ENCODE measurements at regions not wholly inside any gene's neighbourhood (a gene's known extent, or its start where the extent isn't known, plus 50 kb on each side); places are given as distances from the start of the nearest gene placed in this dataset.
"Not testable (repeated sequence)": the region's sequence is repeated elsewhere in the genome, so short reads cannot be mapped to it uniquely, and the experiment has no call there.

- no peak for DNase-seq (ENCODE audit: low spot score)
Measured at GRCh38 chrX:30008031-30008430, 207.3 kb upstream of the MAGEB2 start.

- no peak for DNase-seq (ENCODE audit: low spot score)
Measured at GRCh38 chrX:30010471-30010870, 204.9 kb upstream of the MAGEB2 start.

GRCh38 chrX:30015440-30015839 is 199.9 kb upstream of the MAGEB2 start:
- no peak for DNase-seq (ENCODE audit: low spot score)

GRCh38 chrX:30027636-30028035 is 187.7 kb upstream of the MAGEB2 start:
- no peak for DNase-seq (ENCODE audit: low spot score)

GRCh38 chrX:30036406-30036805 is 179.0 kb upstream of the MAGEB2 start:
- DNase-seq (ENCODE audit: low spot score) = not testable (repeated sequence)

- no peak for DNase-seq (ENCODE audit: low spot score)
Measured at GRCh38 chrX:30039768-30040167, 175.6 kb upstream of the MAGEB2 start.

- DNase-seq (ENCODE audit: low spot score) = no peak
Measured at GRCh38 chrX:30060718-30061117, 154.6 kb upstream of the MAGEB2 start.

- DNase-seq (ENCODE audit: low spot score) = peak; percentile 1
Measured at GRCh38 chrX:30065226-30065625, 150.1 kb upstream of the MAGEB2 start.

GRCh38 chrX:30067677-30068076 is 147.7 kb upstream of the MAGEB2 start:
- DNase-seq (ENCODE audit: low spot score) = no peak

GRCh38 chrX:30085571-30085970 is 129.8 kb upstream of the MAGEB2 start:
- no peak for DNase-seq (ENCODE audit: low spot score)

- DNase-seq (ENCODE audit: low spot score) = no peak
Measured at GRCh38 chrX:30111431-30111830, 103.9 kb upstream of the MAGEB2 start.

- no peak for DNase-seq (ENCODE audit: low spot score)
Measured at GRCh38 chrX:30141966-30142365, 73.4 kb upstream of the MAGEB2 start.

- DNase-seq (ENCODE audit: low spot score) = no peak
Measured at GRCh38 chrX:30144221-30144620, 71.1 kb upstream of the MAGEB2 start.

- DNase-seq (ENCODE audit: low spot score) = no peak
Measured at GRCh38 chrX:30144971-30145731, 70.2 kb upstream of the MAGEB2 start.

- no peak for DNase-seq (ENCODE audit: low spot score)
Measured at GRCh38 chrX:30147996-30148643, 67.2 kb upstream of the MAGEB2 start.

- DNase-seq (ENCODE audit: low spot score) = not testable (repeated sequence)
Measured at GRCh38 chrX:30149206-30149605, 66.2 kb upstream of the MAGEB2 start.

GRCh38 chrX:30150196-30150895 is 65.0 kb upstream of the MAGEB2 start:
- no peak for DNase-seq (ENCODE audit: low spot score)

GRCh38 chrX:30151964-30152363 is 63.4 kb upstream of the MAGEB2 start:
- no peak for DNase-seq (ENCODE audit: low spot score)

- no peak for DNase-seq (ENCODE audit: low spot score)
Measured at GRCh38 chrX:30153175-30153880, 62.0 kb upstream of the MAGEB2 start.

- no peak for DNase-seq (ENCODE audit: low spot score)
Measured at GRCh38 chrX:30153881-30154260, 61.5 kb upstream of the MAGEB2 start.

- no peak for DNase-seq (ENCODE audit: low spot score)
Measured at GRCh38 chrX:30156009-30156408, 59.4 kb upstream of the MAGEB2 start.

- DNase-seq (ENCODE audit: low spot score) = no peak
Measured at GRCh38 chrX:30156880-30157560, 58.3 kb upstream of the MAGEB2 start.
